Right kidney (tissue), 1 donor: ENCODE measurements at regions not wholly inside any gene's neighbourhood (a gene's known extent, or its start where the extent isn't known, plus 50 kb on each side); places are given as distances from the start of the nearest gene placed in this dataset.
"Not testable (repeated sequence)": the region's sequence is repeated elsewhere in the genome, so short reads cannot be mapped to it uniquely, and the experiment has no call there.

Source experiments
- DNase-seq: peaks from one replicate; pipeline ENCODE4 v3.0.0-alpha.2; 2016

- no peak for DNase-seq
These were observed 597.4 kb downstream of the UQCRFS1 start for GRCh38 chr19:28615546-28615916.

DNA sequence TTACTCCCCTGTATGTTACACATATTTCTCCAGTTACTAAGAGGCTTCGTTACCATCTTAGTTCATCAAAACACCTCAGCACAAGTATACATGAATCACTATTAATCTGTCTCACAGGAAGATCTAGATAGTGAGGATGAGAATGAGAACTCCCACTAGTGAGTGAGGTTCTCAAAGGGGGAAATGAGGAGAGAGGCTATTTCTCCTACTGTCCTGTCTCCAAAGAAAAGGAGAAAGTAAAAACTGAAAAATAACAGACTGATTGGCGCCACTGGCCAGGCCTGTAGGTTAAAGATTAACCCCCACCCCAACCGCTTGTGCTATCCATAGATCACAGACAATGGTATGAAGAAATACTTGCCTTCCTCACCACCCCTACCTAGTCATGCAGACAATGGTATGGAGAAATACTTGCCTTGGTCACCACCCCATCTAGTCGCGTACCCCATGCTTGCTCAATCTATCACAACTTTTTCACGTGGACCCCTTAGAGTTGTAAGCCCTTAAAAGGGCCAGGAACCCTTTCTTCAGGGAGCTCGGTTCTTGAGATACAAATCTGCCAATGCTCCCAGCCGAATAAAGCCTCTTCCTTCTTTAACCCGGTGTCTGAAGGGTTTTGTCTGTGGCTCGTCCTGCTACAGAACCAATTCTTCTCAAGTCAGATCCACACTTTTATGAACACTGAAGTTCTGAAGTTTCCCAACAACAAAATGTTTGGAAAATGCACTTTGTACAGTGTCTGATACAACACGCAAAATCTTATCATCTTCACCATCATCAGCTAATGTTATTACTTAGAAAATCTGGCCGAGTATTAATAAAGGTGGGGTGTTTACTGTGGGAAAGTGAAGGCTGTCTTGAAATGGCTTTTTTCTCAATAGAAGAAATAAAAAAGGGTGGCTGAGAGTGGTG is 598.1 kb downstream of the UQCRFS1 start:
- no peak for DNase-seq

GRCh38 chr19:28612275-28612769 is 600.6 kb downstream of the UQCRFS1 start:
- no peak for DNase-seq

DNA sequence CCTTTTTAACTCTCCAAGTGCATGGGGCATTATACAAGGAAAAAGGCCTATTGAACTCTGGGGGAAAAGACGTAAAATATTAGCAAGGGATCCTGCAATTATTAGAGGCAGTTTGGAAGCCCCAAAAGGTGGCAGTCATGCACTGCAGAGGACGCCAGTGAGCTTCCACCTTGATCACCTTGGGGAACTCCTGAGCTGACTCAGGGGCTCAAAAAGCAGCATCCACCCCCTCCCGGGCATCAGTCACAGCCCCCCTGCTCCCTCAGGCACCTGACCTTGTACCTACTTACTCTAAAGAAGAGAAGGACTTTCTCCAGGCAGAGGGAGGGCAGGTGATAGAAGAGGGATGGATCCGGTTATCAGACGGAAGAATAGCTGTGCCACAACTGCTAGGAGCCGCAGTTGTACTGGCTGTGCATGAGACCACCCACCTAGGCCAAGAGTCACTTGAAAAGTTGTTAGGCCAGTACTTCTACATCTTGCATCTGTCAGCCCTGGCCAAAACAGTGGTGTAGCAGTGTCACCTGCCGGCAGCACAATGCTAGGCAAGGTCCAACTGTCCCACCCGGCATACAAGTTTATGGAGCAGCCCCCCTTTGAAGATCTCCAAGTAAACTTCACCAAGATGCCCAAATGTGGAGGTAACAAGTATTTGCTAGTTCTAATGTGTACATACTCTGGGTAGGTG is 601.6 kb downstream of the UQCRFS1 start:
- DNase-seq, result not testable (repeated sequence)

DNA sequence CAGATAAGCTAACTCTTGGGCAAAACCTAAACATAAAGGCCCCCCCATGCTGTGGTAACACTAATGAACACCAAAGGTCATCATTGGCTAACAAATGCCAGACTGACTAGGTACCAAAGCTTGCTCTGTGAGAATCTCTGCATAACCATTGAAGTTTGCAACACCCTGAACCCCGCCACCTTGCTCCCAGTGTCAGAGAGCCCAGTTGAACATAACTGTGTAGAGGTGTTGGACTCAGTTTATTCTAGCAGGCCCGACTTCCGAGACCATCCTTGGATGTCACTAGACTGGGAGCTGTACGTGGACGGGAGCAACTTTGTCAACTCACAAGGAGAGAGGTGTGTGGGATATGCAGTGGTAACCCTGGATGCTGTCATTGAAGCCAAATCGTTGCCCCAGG is 602.2 kb downstream of the UQCRFS1 start:
- no peak for DNase-seq

DNA sequence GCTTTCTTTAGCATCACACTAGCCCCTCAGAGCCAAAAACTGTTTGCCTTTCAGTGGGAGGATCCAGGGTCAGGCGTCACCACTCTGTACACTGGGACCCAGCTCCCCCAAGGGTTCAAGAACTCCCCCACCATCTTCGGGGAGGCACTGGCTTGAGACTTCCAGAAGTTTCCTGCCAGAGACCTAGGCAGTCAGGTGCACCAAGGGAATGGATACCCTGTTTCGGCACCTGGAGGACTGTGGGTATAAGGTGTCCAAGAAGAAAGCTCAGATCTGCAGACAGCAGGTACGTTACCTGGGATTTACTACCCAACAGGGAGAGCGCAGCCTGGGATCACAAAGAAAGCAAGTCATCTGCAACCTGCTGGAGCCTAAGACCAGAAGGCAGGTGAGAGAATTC is 603.0 kb downstream of the UQCRFS1 start:
- no peak for DNase-seq

DNA sequence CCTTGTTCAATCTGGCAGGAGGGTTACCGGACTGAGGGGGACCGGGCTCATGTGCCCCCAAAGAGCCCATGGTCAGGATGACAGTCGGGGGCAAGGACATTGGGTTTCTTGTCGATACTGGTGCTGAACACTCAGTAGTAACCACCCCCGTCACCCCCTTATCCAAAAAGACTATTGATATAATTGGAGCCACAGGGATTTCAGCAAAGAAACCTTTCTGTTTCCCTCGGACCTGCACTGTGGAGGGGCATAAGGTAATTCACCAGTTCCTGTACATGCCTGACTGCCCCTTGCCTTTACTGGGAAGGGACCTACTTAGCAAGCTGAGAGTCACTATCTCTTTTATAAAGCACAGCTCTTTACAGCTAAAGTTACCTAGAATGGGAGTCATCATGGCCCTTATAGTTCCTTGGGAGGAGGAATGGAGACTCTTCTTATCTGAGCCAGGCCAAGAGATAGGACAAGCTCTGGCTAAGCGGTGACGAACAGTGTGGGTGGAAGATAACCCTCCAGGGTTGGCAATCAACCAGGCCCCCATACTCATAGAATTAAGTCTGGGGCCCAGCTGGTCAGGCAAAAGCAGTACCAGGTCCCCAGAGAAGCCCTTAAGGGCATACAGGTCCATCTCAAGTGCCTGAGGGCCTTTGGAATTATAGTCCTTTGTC is 603.7 kb downstream of the UQCRFS1 start:
- no peak for DNase-seq

- no peak for DNase-seq
These were observed 604.7 kb downstream of the UQCRFS1 start for GRCh38 chr19:28608292-28608691.

GRCh38 chr19:28607066-28607583 is 605.8 kb downstream of the UQCRFS1 start:
- DNase-seq, result no peak

DNA sequence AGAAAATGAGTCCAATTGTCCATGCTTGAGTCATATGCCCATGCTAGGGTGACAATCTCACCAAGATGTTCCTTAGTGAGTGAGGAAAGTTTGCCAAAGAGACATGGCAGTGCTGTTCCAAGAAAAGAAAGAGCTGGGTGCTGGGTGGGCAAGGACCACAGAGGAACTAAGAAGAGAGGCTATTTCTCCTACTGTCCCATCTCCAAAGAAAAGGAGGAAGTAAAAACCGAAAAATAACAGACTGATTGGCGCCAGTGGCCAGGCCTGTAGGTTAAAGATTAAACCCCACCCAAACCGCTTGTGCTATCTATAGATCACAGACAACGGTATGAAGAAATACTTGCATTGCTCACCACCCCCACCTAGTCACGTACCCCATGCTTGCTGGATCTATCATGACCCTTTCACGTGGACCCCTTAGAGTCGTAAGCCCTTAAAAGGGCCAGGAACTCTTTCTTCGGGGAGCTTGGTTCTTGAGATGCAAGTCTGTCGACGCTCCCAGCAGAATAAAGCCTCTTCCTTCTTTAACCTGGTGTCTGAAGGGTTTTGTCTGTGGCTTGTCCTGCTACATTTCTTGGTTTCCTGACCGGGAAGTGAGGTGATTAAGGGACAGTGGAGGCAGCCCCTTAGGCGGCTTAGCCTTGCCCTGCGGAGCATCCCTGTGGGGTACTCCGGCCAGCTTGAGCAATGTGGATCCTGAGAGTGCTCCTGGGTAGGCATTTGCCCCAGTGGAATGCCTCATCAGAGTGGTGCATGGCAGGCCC is 606.5 kb downstream of the UQCRFS1 start:
- no peak for DNase-seq

- no peak for DNase-seq
These were observed 607.3 kb downstream of the UQCRFS1 start for GRCh38 chr19:28605501-28606268.

- DNase-seq, result no peak
These were observed 609.5 kb downstream of the UQCRFS1 start for GRCh38 chr19:28603453-28603852.

DNA sequence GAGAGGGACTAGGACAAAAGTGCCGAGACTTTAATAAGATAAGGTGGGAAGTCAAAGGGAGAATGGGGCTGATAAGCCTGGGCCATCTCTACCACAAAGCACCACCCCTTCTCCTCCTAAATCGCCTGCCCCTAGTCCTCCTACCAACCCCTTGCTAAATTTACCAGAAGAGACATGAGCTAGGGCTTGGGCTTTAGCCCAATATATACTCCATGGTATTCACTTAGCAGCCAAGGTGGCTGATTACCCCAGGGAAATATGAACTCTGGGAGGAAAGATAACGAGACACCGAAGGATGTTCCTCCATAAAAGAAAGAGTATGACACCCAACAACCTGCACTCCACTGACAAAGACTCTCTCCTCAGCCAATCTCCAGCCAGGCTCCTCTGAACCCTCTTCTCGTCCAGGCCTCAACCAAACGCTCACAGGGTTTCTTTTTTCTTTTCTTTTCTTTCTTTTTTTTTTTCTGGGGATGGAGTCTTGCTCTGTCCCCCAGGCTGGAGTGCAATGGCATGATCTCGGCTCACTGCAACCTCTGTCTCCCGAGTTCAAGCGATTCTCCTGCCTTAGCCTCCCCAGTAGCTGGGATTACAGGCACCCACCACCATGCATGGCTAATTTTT is 610.2 kb downstream of the UQCRFS1 start:
- no peak for DNase-seq

DNA sequence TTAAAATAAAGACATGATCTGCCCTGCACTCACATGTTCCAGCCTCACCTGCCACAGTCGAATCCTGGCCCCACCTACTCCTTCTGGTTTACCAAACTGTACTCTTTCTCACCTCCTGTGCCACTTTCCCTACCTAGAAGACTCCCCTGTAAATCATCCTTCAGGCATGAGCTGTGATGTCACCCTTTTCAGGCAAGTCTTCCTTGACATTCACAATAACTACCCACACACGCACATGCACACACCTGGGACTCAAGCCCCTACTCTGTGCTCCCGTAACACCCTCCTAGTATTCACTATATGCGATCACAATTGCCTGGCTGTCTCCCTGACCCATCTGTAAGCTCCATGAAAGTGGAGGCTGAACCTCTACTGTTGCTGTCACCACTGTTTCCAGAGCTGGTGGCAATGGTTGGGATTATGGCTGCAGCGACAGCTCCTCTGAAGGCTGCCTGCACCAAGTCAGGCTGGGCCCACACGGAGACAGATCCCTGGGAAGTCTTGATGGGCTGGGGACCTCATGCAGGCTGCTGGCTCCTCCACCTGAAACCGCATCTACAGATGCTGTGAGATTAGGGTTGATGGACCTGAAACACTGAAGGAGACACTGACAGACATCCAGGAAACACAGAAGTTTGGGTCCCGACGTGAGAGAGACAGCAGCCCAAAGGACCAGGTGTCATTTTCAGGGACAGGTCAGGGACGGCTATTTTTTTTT is 611.1 kb downstream of the UQCRFS1 start:
- no peak for DNase-seq

DNA sequence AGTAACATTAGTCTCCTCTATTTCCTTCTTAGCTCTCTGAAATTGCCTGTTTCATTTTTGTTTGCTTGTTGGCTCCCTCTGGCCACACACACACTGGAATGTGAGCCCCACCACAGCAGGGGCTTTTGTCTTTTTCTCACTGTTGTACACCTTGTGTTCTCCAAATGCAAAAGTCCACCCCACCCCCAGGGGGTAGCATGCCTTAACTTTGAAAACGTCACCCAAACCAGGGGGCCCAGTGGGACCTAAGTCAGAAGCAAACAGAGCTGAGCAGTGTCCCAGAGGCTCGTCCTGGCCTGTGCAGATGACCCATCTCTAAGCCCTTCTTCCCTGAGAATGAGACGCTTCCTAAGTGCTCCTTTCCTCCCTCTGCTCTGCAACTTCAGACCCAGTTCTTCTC is 614.1 kb downstream of the UQCRFS1 start:
- no peak for DNase-seq

- DNase-seq, result peak; percentile 50
These were observed 616.3 kb downstream of the UQCRFS1 start for GRCh38 chr19:28596561-28597071.

GRCh38 chr19:28595722-28596480 is 617.0 kb downstream of the UQCRFS1 start:
- peak; percentile 31 for DNase-seq

- no peak for DNase-seq
These were observed 618.2 kb downstream of the UQCRFS1 start for GRCh38 chr19:28594737-28595136.

DNA sequence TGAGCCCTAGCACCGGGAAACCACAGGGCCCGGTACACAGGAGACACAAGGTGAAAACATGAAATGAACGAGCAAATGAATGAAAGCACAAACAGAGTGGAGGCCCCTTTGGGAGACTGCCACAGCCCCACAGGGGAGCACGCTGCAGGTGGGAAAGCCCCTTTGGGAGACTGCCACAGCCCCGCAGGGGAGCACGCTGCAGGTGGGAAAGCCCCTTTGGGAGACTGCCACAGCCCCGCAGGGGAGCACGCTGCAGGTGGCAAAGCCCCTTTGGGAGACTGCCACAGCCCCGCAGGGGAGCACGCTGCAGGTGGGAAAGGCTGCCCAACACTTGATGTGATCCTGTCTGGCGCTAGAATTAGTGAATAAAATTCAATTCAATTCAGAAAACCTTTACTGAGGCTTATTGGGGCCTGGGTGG is 623.0 kb downstream of the UQCRFS1 start:
- DNase-seq, result not testable (repeated sequence)
